WTC11 (cell line): ENCODE measurements at regions not wholly inside any gene's neighbourhood (a gene's known extent, or its start where the extent isn't known, plus 50 kb on each side); places are given as distances from the start of the nearest gene placed in this dataset.

Experiments used
- ATAC-seq: fragments of 200-7000 bp; cut with Tn5 transposase; 2 replicates; pipeline ENCODE4 v1.10.0; 2021; ENCODE audit warnings: mild to moderate bottlenecking, moderate library complexity
- CTCF ChIA-PET: fragments of 300-600 bp; sonication (Branson Sonifier 250); formaldehyde crosslinking; loops from one replicate; lab custom pipeline; 2021; ENCODE audit warnings: antibody characterized with exemption; lab: Charles Lee
- POLR2A ChIA-PET: fragments of 350-600 bp; sonication (Branson Sonifier 250); formaldehyde crosslinking; loops from one replicate; lab custom pipeline; 2021; ENCODE audit warnings: antibody characterized with exemption; lab: Charles Lee
- DNase-seq: peaks from one replicate; pipeline ENCODE4 v3.0.0; 2021; ENCODE audit warnings: low spot score
- H3K27ac Mint-ChIP-seq: 2 replicates; pipeline ENCODE4 v1.8.0; 2021; ENCODE audit warnings: mixed read lengths
- H3K27me3 Mint-ChIP-seq: 2 replicates; pipeline ENCODE4 v1.8.0; 2021; ENCODE audit warnings: low read depth, mild to moderate bottlenecking, moderate library complexity, mixed read lengths
- H3K36me3 Mint-ChIP-seq: 2 replicates; pipeline ENCODE4 v1.8.0; 2021; ENCODE audit warnings: mixed read lengths
- H3K4me1 Mint-ChIP-seq: 2 replicates; pipeline ENCODE4 v1.8.0; 2022; ENCODE audit warnings: mixed read lengths
- H3K4me3 Mint-ChIP-seq: 2 replicates; pipeline ENCODE4 v1.8.0; 2021; ENCODE audit warnings: mild to moderate bottlenecking, moderate library complexity, mixed read lengths
- H3K9me3 Mint-ChIP-seq: 2 replicates; pipeline ENCODE4 v1.8.0; 2021; ENCODE audit warnings: mixed read lengths
- ATF1 ChIP-seq: sonication (generic); formaldehyde crosslinking; IDR thresholded peaks from 2 replicates; pipeline ENCODE4 v1.8.1; 2023; ENCODE audit warnings: mild to moderate bottlenecking, moderate library complexity, missing genetic modification reagents
- CREB1 ChIP-seq: sonication (generic); formaldehyde crosslinking; IDR thresholded peaks from 2 replicates; pipeline ENCODE4 v1.8.0; 2023; ENCODE audit warnings: mild to moderate bottlenecking, missing genetic modification reagents
- ELF4 ChIP-seq: sonication (generic); formaldehyde crosslinking; IDR thresholded peaks from 2 replicates; pipeline ENCODE4 v1.8.1; 2022; ENCODE audit warnings: low read depth, mild to moderate bottlenecking, moderate library complexity, missing genetic modification reagents
- EMX1 ChIP-seq: fragments of 250-450 bp; sonication (Bioruptor Pico); IDR thresholded peaks from 2 replicates; pipeline ENCODE4 v1.8.0; 2021; ENCODE audit warnings: mild to moderate bottlenecking
- ETV6 ChIP-seq: sonication (generic); formaldehyde crosslinking; IDR thresholded peaks from 2 replicates; pipeline ENCODE4 v1.8.1; 2022; ENCODE audit warnings: mild to moderate bottlenecking, missing genetic modification reagents
- FOXK1 ChIP-seq: sonication (generic); formaldehyde crosslinking; IDR thresholded peaks from 2 replicates; pipeline ENCODE4 v1.8.0; 2022; ENCODE audit warnings: mild to moderate bottlenecking, moderate library complexity, missing genetic modification reagents
- HMGA2 ChIP-seq: fragments of 250-450 bp; sonication (Bioruptor Pico); IDR thresholded peaks from 2 replicates; pipeline ENCODE4 v1.4.0; 2021; ENCODE audit warnings: mild to moderate bottlenecking, moderate library complexity
- JAZF1 ChIP-seq: fragments of 250-450 bp; sonication (Bioruptor Pico); IDR thresholded peaks from 2 replicates; pipeline ENCODE4 v1.9.0; 2021; ENCODE audit warnings: moderate library complexity, mild to moderate bottlenecking, inconsistent platforms
- MXD4 ChIP-seq: fragments of 250-450 bp; sonication (Bioruptor Pico); IDR thresholded peaks from 2 replicates; pipeline ENCODE4 v1.8.0; 2021; ENCODE audit warnings: mild to moderate bottlenecking, moderate library complexity, borderline replicate concordance
- NFYB ChIP-seq: sonication (generic); formaldehyde crosslinking; conservative IDR thresholded peaks from 2 replicates; pipeline ENCODE4 v1.8.0; 2022; ENCODE audit warnings: low read depth, missing genetic modification reagents
- NR1H2 ChIP-seq: sonication (generic); formaldehyde crosslinking; IDR thresholded peaks from 2 replicates; pipeline ENCODE4 v1.9.0; 2021; ENCODE audit warnings: mild to moderate bottlenecking, moderate library complexity, missing genetic modification reagents
- NR2C2 ChIP-seq: sonication (generic); formaldehyde crosslinking; IDR thresholded peaks from 2 replicates; pipeline ENCODE4 v1.8.0; 2022; ENCODE audit warnings: mild to moderate bottlenecking, missing genetic modification reagents
- TEAD4 ChIP-seq: sonication (generic); formaldehyde crosslinking; IDR thresholded peaks from 2 replicates; pipeline ENCODE4 v1.8.0; 2022; ENCODE audit warnings: mild to moderate bottlenecking, missing genetic modification reagents
- TP53 ChIP-seq: sonication (generic); formaldehyde crosslinking; IDR thresholded peaks from 2 replicates; pipeline ENCODE4 v1.8.1; 2023; ENCODE audit warnings: mild to moderate bottlenecking, missing genetic modification reagents
- ZNF219 ChIP-seq: sonication (generic); formaldehyde crosslinking; IDR thresholded peaks from 2 replicates; pipeline ENCODE4 v1.8.0; 2023; ENCODE audit warnings: missing genetic modification reagents, mild to moderate bottlenecking, borderline replicate concordance
- ZNF317 ChIP-seq: sonication (generic); formaldehyde crosslinking; IDR thresholded peaks from 2 replicates; pipeline ENCODE4 v1.8.1; 2023; ENCODE audit warnings: low read depth, mild to moderate bottlenecking, moderate library complexity, missing genetic modification reagents, borderline replicate concordance
- ZNF396 ChIP-seq: fragments of 250-450 bp; sonication (Bioruptor Pico); IDR thresholded peaks from 2 replicates; pipeline ENCODE4 v1.8.0; 2021; ENCODE audit warnings: mild to moderate bottlenecking, moderate library complexity, borderline replicate concordance
- TF ChIP-seq, protein P1 (sequence below): fragments of 250-450 bp; sonication (Bioruptor Pico); IDR thresholded peaks from 2 replicates; pipeline ENCODE4 v1.9.0; 2021; ENCODE audit warnings: moderate library complexity, mild to moderate bottlenecking, inconsistent platforms, borderline replicate concordance
- TF ChIP-seq, protein P2 (sequence below): sonication (generic); formaldehyde crosslinking; IDR thresholded peaks from 2 replicates; pipeline ENCODE4 v1.8.0; 2023; ENCODE audit warnings: mild to moderate bottlenecking, missing genetic modification reagents
- TF ChIP-seq, protein P3 (sequence below): fragments of 250-450 bp; sonication (Bioruptor Pico); IDR thresholded peaks from 2 replicates; pipeline ENCODE4 v1.9.0; 2021; ENCODE audit warnings: mild to moderate bottlenecking
- TF ChIP-seq, protein P4 (sequence below): sonication (generic); formaldehyde crosslinking; IDR thresholded peaks from 2 replicates; pipeline ENCODE4 v1.8.1; 2023; ENCODE audit warnings: mild to moderate bottlenecking, missing genetic modification reagents, moderate library complexity
- TF ChIP-seq, protein P5 (sequence below): sonication (generic); formaldehyde crosslinking; IDR thresholded peaks from 2 replicates; pipeline ENCODE4 v1.8.0; 2023; ENCODE audit warnings: missing genetic modification reagents
- TF ChIP-seq, protein P6 (sequence below): sonication (generic); formaldehyde crosslinking; IDR thresholded peaks from 2 replicates; pipeline ENCODE4 v1.8.1; 2022; ENCODE audit warnings: mild to moderate bottlenecking, missing genetic modification reagents, moderate library complexity, borderline replicate concordance
- TF ChIP-seq, protein P7 (sequence below): sonication (generic); formaldehyde crosslinking; IDR thresholded peaks from 2 replicates; pipeline ENCODE4 v1.8.1; 2023; ENCODE audit warnings: mild to moderate bottlenecking, missing genetic modification reagents, moderate library complexity

DNA sequence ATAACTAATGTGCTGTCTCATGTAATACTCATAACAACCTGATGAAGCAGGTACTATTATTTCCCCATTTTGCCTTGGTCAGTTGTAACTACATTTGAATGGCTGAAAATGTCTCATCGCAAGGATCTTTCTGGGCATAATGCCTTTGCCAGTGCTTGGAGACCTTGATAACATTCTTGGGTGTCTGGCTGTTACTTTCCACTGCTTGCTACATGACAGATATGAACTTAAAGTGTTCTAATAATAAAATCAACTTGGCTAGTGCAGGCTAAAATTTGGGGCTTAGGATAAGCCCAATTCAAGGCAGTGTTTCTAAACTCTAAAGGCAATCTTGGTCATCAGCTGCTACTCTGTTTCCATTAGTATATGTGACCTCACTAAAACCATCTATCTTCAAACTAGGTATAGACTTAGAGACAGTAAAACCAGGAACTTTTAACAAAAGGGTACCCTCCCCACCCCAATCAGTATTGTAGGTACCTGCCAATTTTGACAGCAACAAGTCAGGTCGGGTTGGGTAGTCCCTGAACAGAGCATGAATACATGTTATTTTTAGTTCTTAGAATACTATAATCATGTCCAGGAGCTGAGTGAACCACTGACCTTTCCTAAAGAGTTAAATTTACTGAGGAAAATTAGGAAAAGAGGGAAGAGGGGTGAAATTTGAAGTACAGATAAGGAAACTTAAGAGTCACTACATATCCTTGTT, 68.2 kb upstream of the AHR start:
- ATAC-seq (no peak), DNase-seq (no peak)
- Mint-ChIP-seq H3K4me1 (no peaks in the 10 kb centered on the region), H3K4me3 (no peak overlapping the region), H3K36me3 (no peaks in the 10 kb centered on the region), H3K27ac (no peak overlapping the region), H3K9me3 (no peaks in the 10 kb centered on the region), H3K27me3 (no peaks in the 10 kb centered on the region)
- TF ChIP-seq ZNF396 (CRISPR knock-in tag) (no peak), ZNF317 (CRISPR knock-in tag) (no peak), ETV6 (CRISPR knock-in tag) (no peak), CREB1 (CRISPR knock-in tag) (no peak), FOXK1 (CRISPR knock-in tag) (no peak), ZNF219 (no peak), NFYB (CRISPR knock-in tag) (no peak)
- TF ChIP-seq, protein P1, sequence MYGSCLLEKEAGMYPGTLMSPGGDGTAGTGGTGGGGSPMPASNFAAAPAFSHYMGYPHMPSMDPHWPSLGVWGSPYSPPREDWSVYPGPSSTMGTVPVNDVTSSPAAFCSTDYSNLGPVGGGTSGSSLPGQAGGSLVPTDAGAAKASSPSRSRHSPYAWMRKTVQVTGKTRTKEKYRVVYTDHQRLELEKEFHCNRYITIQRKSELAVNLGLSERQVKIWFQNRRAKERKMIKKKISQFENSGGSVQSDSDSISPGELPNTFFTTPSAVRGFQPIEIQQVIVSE (CRISPR knock-in tag): no peak
- TF ChIP-seq, protein P2, sequence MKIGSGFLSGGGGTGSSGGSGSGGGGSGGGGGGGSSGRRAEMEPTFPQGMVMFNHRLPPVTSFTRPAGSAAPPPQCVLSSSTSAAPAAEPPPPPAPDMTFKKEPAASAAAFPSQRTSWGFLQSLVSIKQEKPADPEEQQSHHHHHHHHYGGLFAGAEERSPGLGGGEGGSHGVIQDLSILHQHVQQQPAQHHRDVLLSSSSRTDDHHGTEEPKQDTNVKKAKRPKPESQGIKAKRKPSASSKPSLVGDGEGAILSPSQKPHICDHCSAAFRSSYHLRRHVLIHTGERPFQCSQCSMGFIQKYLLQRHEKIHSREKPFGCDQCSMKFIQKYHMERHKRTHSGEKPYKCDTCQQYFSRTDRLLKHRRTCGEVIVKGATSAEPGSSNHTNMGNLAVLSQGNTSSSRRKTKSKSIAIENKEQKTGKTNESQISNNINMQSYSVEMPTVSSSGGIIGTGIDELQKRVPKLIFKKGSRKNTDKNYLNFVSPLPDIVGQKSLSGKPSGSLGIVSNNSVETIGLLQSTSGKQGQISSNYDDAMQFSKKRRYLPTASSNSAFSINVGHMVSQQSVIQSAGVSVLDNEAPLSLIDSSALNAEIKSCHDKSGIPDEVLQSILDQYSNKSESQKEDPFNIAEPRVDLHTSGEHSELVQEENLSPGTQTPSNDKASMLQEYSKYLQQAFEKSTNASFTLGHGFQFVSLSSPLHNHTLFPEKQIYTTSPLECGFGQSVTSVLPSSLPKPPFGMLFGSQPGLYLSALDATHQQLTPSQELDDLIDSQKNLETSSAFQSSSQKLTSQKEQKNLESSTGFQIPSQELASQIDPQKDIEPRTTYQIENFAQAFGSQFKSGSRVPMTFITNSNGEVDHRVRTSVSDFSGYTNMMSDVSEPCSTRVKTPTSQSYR: no peak
- TF ChIP-seq, protein P3, sequence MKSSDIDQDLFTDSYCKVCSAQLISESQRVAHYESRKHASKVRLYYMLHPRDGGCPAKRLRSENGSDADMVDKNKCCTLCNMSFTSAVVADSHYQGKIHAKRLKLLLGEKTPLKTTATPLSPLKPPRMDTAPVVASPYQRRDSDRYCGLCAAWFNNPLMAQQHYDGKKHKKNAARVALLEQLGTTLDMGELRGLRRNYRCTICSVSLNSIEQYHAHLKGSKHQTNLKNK (CRISPR knock-in tag): no peak
- TF ChIP-seq, protein P4, sequence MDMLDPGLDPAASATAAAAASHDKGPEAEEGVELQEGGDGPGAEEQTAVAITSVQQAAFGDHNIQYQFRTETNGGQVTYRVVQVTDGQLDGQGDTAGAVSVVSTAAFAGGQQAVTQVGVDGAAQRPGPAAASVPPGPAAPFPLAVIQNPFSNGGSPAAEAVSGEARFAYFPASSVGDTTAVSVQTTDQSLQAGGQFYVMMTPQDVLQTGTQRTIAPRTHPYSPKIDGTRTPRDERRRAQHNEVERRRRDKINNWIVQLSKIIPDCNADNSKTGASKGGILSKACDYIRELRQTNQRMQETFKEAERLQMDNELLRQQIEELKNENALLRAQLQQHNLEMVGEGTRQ (CRISPR knock-in tag): no peak
- CTCF ChIA-PET: no interaction called here
- POLR2A ChIA-PET: no interaction called here

DNA sequence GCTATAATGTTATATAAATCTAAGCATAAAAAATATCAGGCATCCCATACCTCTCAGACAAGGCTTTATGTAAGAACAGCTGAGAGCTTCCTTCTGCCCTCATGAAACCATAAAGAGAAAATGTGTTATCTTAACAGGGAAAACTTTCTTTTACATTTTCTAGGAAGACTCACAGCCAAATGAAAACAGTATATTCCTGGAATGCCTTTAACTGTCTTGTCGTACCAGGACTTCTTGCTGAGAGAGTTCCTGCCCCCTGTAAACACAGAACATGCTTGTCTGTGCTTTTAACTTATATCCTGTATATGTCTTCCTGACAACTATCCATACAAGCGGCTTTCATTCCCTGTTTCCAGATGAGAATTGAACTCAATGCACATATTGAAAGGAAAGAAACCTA, 64.8 kb upstream of the AHR start:
- CTCF ChIA-PET: no interaction called here
- POLR2A ChIA-PET: no interaction called here
- no peaks in the 10 kb centered on the region for H3K4me1 Mint-ChIP-seq
- DNase-seq (no peak), ATAC-seq (no peak)
- TF ChIP-seq NR1H2 (no peak), TEAD4 (no peak), ATF1 (CRISPR knock-in tag) (no peak), JAZF1 (no peak), HMGA2 (CRISPR knock-in tag) (no peak), TP53 (CRISPR knock-in tag) (no peak), MXD4 (CRISPR knock-in tag) (no peak), ELF4 (no peak), EMX1 (CRISPR knock-in tag) (no peak), NR2C2 (CRISPR knock-in tag) (no peak)
- TF ChIP-seq, protein P5, sequence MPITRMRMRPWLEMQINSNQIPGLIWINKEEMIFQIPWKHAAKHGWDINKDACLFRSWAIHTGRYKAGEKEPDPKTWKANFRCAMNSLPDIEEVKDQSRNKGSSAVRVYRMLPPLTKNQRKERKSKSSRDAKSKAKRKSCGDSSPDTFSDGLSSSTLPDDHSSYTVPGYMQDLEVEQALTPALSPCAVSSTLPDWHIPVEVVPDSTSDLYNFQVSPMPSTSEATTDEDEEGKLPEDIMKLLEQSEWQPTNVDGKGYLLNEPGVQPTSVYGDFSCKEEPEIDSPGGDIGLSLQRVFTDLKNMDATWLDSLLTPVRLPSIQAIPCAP (CRISPR knock-in tag): no peak
- TF ChIP-seq, protein P6, sequence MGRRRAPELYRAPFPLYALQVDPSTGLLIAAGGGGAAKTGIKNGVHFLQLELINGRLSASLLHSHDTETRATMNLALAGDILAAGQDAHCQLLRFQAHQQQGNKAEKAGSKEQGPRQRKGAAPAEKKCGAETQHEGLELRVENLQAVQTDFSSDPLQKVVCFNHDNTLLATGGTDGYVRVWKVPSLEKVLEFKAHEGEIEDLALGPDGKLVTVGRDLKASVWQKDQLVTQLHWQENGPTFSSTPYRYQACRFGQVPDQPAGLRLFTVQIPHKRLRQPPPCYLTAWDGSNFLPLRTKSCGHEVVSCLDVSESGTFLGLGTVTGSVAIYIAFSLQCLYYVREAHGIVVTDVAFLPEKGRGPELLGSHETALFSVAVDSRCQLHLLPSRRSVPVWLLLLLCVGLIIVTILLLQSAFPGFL (CRISPR knock-in tag): no peak
- TF ChIP-seq, protein P7, sequence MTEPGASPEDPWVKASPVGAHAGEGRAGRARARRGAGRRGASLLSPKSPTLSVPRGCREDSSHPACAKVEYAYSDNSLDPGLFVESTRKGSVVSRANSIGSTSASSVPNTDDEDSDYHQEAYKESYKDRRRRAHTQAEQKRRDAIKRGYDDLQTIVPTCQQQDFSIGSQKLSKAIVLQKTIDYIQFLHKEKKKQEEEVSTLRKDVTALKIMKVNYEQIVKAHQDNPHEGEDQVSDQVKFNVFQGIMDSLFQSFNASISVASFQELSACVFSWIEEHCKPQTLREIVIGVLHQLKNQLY: no peak
- no peaks in the 10 kb centered on the region for H3K9me3 Mint-ChIP-seq
- H3K27ac Mint-ChIP-seq: no peak overlapping the region
- no peaks in the 10 kb centered on the region for H3K36me3 Mint-ChIP-seq
- H3K27me3 Mint-ChIP-seq: no peaks in the 10 kb centered on the region
- no peak overlapping the region for H3K4me3 Mint-ChIP-seq
